SK-N-SH (cell line): ENCODE measurements at regions not wholly inside any gene's neighbourhood (a gene's known extent, or its start where the extent isn't known, plus 50 kb on each side); places are given as distances from the start of the nearest gene placed in this dataset.

Experiments used
- CTCF ChIA-PET: fragments of 300-600, 350-600 bp; formaldehyde crosslinking; extraction: SDS; loops from one replicate; lab custom pipeline; 2021; lab: Yijun Ruan, JAX
- POLR2A ChIA-PET: fragments of 350-600 bp; sonication (Branson Sonifier 250); formaldehyde crosslinking; extraction: SDS; loops from one replicate; lab custom pipeline; 2020; ENCODE audit warnings: antibody characterized with exemption, inconsistent platforms; lab: Yijun Ruan, JAX
- DNase-seq: peaks from one replicate; pipeline ENCODE4 v3.0.0; 2012
- H2AFZ ChIP-seq: fragments of 200-600 bp; sonication (generic); 2 replicates; pipeline ENCODE4 v1.8.1; 2016; ENCODE audit warnings: antibody characterized with exemption, mild to moderate bottlenecking, low read depth
- H3F3A ChIP-seq: fragments of 200-600 bp; sonication (generic); replicated peaks from 2 replicates; pipeline ENCODE3; 2016; ENCODE audit warnings: antibody characterized with exemption, mild to moderate bottlenecking; ENCODE audit not compliant: insufficient read depth
- H3K27ac ChIP-seq, 2 experiments: fragments of 200-500 bp in 1 of 2; fragments of 200-600 bp in 1 of 2; sonication (Bioruptor generic) in 1 of 2; sonication (generic), shearing (Covaris generic) in 1 of 2; 2 replicates each; pipeline versions ENCODE4 v1.5.1 to v1.6.1; 2014 to 2016; ENCODE audit warnings: low read depth in 2 of 2, inconsistent platforms in 1 of 2, low read length in 1 of 2, mild to moderate bottlenecking in 1 of 2, mixed read lengths in 1 of 2
- H3K27me3 ChIP-seq: fragments of 200-600 bp; sonication (generic), shearing (Covaris generic); 2 replicates; pipeline ENCODE4 v1.6.1; 2016; ENCODE audit warnings: mixed run types; ENCODE audit not compliant: insufficient read depth
- H3K36me3 ChIP-seq, 2 experiments: fragments of 200-500 bp in 1 of 2; fragments of 200-600 bp in 1 of 2; sonication (Bioruptor generic) in 1 of 2; sonication (generic) in 1 of 2; replicated peaks in 1 of 2; 2 replicates each; pipeline versions ENCODE3 to v1.5.1; 2014 to 2016; ENCODE audit warnings: low read length in 1 of 2, mild to moderate bottlenecking in 1 of 2; ENCODE audit not compliant: insufficient read depth in 2 of 2, control insufficient read depth in 1 of 2
- H3K4me1 ChIP-seq, 2 experiments: fragments of 200-500 bp in 1 of 2; fragments of 200-600 bp in 1 of 2; sonication (Bioruptor generic) in 1 of 2; sonication (generic), shearing (Covaris generic) in 1 of 2; 2 replicates each; pipeline versions ENCODE4 v1.5.1 to v1.6.1; 2014 to 2016; ENCODE audit warnings: low read depth in 1 of 2, low read length in 1 of 2, mixed run types in 1 of 2; ENCODE audit not compliant: insufficient read depth in 2 of 2, control insufficient read depth in 1 of 2
- H3K4me2 ChIP-seq: fragments of 200-600 bp; sonication (generic), shearing (Covaris generic); 2 replicates; pipeline ENCODE4 v1.6.1; 2017; ENCODE audit warnings: mixed run types
- H3K4me3 ChIP-seq, 2 experiments: fragments of 200-500 bp in 1 of 2; fragments of 200-600 bp in 1 of 2; sonication (Bioruptor generic) in 1 of 2; sonication (generic), shearing (Covaris generic) in 1 of 2; 2 replicates each; pipeline versions ENCODE4 v1.5.1 to v1.8.1; 2014 to 2016; ENCODE audit warnings: low read depth in 2 of 2, inconsistent platforms in 1 of 2, low read length in 1 of 2, mild to moderate bottlenecking in 1 of 2, mixed read lengths in 1 of 2, moderate library complexity in 1 of 2
- H3K79me2 ChIP-seq: fragments of 200-600 bp; sonication (generic); 2 replicates; pipeline ENCODE4 v1.8.1; 2017; ENCODE audit warnings: mild to moderate bottlenecking; ENCODE audit not compliant: insufficient read depth
- H3K9ac ChIP-seq: fragments of 200-600 bp; sonication (generic); 2 replicates; pipeline ENCODE4 v1.6.1; 2017; ENCODE audit warnings: mixed run types
- H3K9me2 ChIP-seq: fragments of 200-600 bp; sonication (generic); 2 replicates; pipeline ENCODE4 v1.6.1; 2017; ENCODE audit warnings: mixed run types
- H3K9me3 ChIP-seq: fragments of 200-600 bp; sonication (generic); 2 replicates; pipeline ENCODE4 v1.6.1; 2017; ENCODE audit warnings: mixed run types, mild to moderate bottlenecking, moderate library complexity
- H4K20me1 ChIP-seq: fragments of 200-600 bp; sonication (generic); 2 replicates; pipeline ENCODE4 v1.6.1; 2017; ENCODE audit warnings: mild to moderate bottlenecking, mixed run types; ENCODE audit not compliant: insufficient read depth
- EP300 ChIP-seq, 2 experiments: IDR thresholded peaks; 2 replicates each; pipeline versions ENCODE4 v1.4.0 to v1.6.1; 2012; ENCODE audit warnings: borderline replicate concordance in 1 of 2, low read depth in 1 of 2, low read length in 1 of 2
- EZH2phosphoT487 ChIP-seq: fragments of 200-600 bp; sonication (generic); IDR thresholded peaks from 2 replicates; pipeline ENCODE4 v1.6.1; 2017; ENCODE audit warnings: low read depth, mixed run types, mild to moderate bottlenecking, antibody characterized with exemption, moderate library complexity, borderline replicate concordance
- FOXJ3 ChIP-seq: sonication (generic); formaldehyde crosslinking; IDR thresholded peaks from 2 replicates; pipeline ENCODE4 v1.5.1; 2020; ENCODE audit warnings: mild to moderate bottlenecking, missing genetic modification reagents
- FOXM1 ChIP-seq: IDR thresholded peaks from 2 replicates; pipeline ENCODE4 v1.4.0; 2012; ENCODE audit warnings: low read depth, mild to moderate bottlenecking
- GABPA ChIP-seq: IDR thresholded peaks from 2 replicates; pipeline ENCODE4 v1.4.0; 2012; ENCODE audit warnings: low read depth, mild to moderate bottlenecking
- GATA2 ChIP-seq: sonication (generic); formaldehyde crosslinking; IDR thresholded peaks from 2 replicates; pipeline ENCODE4 v1.5.0; 2020; ENCODE audit warnings: mild to moderate bottlenecking, missing genetic modification reagents
- MEF2A ChIP-seq: IDR thresholded peaks from 2 replicates; pipeline ENCODE4 v1.4.0; 2012; ENCODE audit warnings: low read depth, borderline replicate concordance
- MXI1 ChIP-seq: IDR thresholded peaks from 2 replicates; pipeline ENCODE4 v1.6.1; 2012; ENCODE audit warnings: mild to moderate bottlenecking, low read depth, low read length, improper control_type of control experiment
- NRF1 ChIP-seq: IDR thresholded peaks from 2 replicates; pipeline ENCODE4 v1.6.1; 2012; ENCODE audit warnings: low read depth, mild to moderate bottlenecking, low read length
- RAD21 ChIP-seq: IDR thresholded peaks from 2 replicates; pipeline ENCODE4 v1.6.1; 2012; ENCODE audit warnings: mild to moderate bottlenecking, low read length
- RFX5 ChIP-seq: IDR thresholded peaks from 2 replicates; pipeline ENCODE4 v1.6.1; 2012; ENCODE audit warnings: mild to moderate bottlenecking, improper control_type of control experiment, low read length
- SIN3A ChIP-seq: IDR thresholded peaks from 2 replicates; pipeline ENCODE4 v1.6.1; 2012; ENCODE audit warnings: low read depth, mild to moderate bottlenecking, low read length, moderate library complexity, borderline replicate concordance
- SMC3 ChIP-seq: IDR thresholded peaks from 2 replicates; pipeline ENCODE4 v1.6.1; 2012; ENCODE audit warnings: low read depth, low read length, improper control_type of control experiment
- YY1 ChIP-seq: IDR thresholded peaks from 2 replicates; pipeline ENCODE4 v1.4.0; 2012; ENCODE audit warnings: low read depth, mild to moderate bottlenecking
- WGBS: methylation state at CpG from one replicate; pipeline ENCODE4 v1.1.6; 2017; ENCODE audit warnings: low lambda C conversion rate; 5-methylcytosine and 5-hydroxymethylcytosine counted together
- TF ChIP-seq, protein P1 (sequence below): fragments of 150-350 bp; IDR thresholded peaks from 2 replicates; pipeline ENCODE4 v1.6.1; 2016; ENCODE audit warnings: mild to moderate bottlenecking, low read depth, low read length
- TF ChIP-seq, protein P2 (sequence below): fragments of 200-600 bp; sonication (generic); IDR thresholded peaks from 2 replicates; pipeline ENCODE4 v1.6.1; 2017; ENCODE audit warnings: antibody characterized with exemption, mild to moderate bottlenecking, moderate library complexity
- TF ChIP-seq, protein P3 (sequence below): IDR thresholded peaks from 2 replicates; pipeline ENCODE4 v1.6.1; 2012; ENCODE audit warnings: mild to moderate bottlenecking, low read depth, low read length, moderate library complexity
- TF ChIP-seq, protein P4 (sequence below): IDR thresholded peaks from 2 replicates; pipeline ENCODE4 v1.4.0; 2012; ENCODE audit warnings: low read depth, borderline replicate concordance
- TF ChIP-seq, protein P5 (sequence below): fragments of 150-350 bp; IDR thresholded peaks from 2 replicates; pipeline ENCODE4 v1.6.1; 2017; ENCODE audit warnings: antibody characterized with exemption, low read length, low read depth, borderline replicate concordance

DNA sequence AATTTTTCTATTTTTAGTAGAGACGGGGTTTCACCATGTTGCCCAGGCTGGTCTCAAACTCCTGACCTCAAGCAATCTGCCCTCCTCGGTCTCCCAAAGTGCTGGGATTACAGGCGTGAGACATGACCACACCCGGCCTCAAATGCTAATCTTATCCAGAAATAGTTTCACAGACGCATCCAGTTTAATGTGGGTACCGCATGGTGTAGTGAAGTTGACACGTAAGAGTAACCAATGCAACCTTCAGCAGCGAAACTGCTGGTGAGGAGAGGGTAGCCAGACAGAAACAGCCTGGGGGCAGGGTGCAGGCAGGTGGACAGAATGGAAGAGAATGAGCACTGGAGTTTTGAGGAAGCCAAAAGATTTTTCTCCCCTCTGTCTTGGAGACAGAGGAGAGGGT lies 63.5 kb upstream of the FAM180A start:
- Histone ChIP-seq H3K36me3 (no peaks in the 10 kb centered on the region), H2AFZ (no peak overlapping the region), H3K27me3 (no peaks in the 10 kb centered on the region; the same call in 1 of the 2 replicates), H4K20me1 (no peaks in the 10 kb centered on the region), H3K4me3 (no peak overlapping the region), H3K4me2 (no peak overlapping the region), H3F3A (no peaks in the 10 kb centered on the region), H3K9me2 (no peaks in the 10 kb centered on the region), H3K4me1 (no peaks in the 10 kb centered on the region; a peak in 1 of 4 replicates), H3K9ac (no peak overlapping the region), H3K9me3 (no peaks in the 10 kb centered on the region), H3K27ac (no peak overlapping the region), H3K79me2 (no peaks in the 10 kb centered on the region)
- POLR2A ChIA-PET = no interaction called here
- TF ChIP-seq, protein P1, sequence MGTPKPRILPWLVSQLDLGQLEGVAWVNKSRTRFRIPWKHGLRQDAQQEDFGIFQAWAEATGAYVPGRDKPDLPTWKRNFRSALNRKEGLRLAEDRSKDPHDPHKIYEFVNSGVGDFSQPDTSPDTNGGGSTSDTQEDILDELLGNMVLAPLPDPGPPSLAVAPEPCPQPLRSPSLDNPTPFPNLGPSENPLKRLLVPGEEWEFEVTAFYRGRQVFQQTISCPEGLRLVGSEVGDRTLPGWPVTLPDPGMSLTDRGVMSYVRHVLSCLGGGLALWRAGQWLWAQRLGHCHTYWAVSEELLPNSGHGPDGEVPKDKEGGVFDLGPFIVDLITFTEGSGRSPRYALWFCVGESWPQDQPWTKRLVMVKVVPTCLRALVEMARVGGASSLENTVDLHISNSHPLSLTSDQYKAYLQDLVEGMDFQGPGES = no peak
- no peak for TF ChIP-seq RAD21
- TF ChIP-seq, protein P2, sequence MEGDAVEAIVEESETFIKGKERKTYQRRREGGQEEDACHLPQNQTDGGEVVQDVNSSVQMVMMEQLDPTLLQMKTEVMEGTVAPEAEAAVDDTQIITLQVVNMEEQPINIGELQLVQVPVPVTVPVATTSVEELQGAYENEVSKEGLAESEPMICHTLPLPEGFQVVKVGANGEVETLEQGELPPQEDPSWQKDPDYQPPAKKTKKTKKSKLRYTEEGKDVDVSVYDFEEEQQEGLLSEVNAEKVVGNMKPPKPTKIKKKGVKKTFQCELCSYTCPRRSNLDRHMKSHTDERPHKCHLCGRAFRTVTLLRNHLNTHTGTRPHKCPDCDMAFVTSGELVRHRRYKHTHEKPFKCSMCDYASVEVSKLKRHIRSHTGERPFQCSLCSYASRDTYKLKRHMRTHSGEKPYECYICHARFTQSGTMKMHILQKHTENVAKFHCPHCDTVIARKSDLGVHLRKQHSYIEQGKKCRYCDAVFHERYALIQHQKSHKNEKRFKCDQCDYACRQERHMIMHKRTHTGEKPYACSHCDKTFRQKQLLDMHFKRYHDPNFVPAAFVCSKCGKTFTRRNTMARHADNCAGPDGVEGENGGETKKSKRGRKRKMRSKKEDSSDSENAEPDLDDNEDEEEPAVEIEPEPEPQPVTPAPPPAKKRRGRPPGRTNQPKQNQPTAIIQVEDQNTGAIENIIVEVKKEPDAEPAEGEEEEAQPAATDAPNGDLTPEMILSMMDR = no peak
- TF ChIP-seq EP300 (IDR thresholded peaks at IDR 0.05; ENCODE audit: borderline replicate concordance in 1 of 2, low read depth in 1 of 2, low read length in 1 of 2) = no peak
- no peak for TF ChIP-seq EZH2phosphoT487
- TF ChIP-seq, protein P3, sequence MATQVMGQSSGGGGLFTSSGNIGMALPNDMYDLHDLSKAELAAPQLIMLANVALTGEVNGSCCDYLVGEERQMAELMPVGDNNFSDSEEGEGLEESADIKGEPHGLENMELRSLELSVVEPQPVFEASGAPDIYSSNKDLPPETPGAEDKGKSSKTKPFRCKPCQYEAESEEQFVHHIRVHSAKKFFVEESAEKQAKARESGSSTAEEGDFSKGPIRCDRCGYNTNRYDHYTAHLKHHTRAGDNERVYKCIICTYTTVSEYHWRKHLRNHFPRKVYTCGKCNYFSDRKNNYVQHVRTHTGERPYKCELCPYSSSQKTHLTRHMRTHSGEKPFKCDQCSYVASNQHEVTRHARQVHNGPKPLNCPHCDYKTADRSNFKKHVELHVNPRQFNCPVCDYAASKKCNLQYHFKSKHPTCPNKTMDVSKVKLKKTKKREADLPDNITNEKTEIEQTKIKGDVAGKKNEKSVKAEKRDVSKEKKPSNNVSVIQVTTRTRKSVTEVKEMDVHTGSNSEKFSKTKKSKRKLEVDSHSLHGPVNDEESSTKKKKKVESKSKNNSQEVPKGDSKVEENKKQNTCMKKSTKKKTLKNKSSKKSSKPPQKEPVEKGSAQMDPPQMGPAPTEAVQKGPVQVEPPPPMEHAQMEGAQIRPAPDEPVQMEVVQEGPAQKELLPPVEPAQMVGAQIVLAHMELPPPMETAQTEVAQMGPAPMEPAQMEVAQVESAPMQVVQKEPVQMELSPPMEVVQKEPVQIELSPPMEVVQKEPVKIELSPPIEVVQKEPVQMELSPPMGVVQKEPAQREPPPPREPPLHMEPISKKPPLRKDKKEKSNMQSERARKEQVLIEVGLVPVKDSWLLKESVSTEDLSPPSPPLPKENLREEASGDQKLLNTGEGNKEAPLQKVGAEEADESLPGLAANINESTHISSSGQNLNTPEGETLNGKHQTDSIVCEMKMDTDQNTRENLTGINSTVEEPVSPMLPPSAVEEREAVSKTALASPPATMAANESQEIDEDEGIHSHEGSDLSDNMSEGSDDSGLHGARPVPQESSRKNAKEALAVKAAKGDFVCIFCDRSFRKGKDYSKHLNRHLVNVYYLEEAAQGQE = no peak
- TF ChIP-seq FOXM1 = no peak
- no peak for TF ChIP-seq RFX5
- TF ChIP-seq MXI1 = no peak
- no peak for TF ChIP-seq SIN3A
- no peak for TF ChIP-seq YY1
- TF ChIP-seq, protein P4, sequence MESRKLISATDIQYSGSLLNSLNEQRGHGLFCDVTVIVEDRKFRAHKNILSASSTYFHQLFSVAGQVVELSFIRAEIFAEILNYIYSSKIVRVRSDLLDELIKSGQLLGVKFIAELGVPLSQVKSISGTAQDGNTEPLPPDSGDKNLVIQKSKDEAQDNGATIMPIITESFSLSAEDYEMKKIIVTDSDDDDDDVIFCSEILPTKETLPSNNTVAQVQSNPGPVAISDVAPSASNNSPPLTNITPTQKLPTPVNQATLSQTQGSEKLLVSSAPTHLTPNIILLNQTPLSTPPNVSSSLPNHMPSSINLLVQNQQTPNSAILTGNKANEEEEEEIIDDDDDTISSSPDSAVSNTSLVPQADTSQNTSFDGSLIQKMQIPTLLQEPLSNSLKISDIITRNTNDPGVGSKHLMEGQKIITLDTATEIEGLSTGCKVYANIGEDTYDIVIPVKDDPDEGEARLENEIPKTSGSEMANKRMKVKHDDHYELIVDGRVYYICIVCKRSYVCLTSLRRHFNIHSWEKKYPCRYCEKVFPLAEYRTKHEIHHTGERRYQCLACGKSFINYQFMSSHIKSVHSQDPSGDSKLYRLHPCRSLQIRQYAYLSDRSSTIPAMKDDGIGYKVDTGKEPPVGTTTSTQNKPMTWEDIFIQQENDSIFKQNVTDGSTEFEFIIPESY = no peak
- no peak for TF ChIP-seq GABPA
- TF ChIP-seq GATA2 (CRISPR knock-in tag) = no peak
- TF ChIP-seq SMC3 = no peak
- no peak for TF ChIP-seq MEF2A
- TF ChIP-seq, protein P5, sequence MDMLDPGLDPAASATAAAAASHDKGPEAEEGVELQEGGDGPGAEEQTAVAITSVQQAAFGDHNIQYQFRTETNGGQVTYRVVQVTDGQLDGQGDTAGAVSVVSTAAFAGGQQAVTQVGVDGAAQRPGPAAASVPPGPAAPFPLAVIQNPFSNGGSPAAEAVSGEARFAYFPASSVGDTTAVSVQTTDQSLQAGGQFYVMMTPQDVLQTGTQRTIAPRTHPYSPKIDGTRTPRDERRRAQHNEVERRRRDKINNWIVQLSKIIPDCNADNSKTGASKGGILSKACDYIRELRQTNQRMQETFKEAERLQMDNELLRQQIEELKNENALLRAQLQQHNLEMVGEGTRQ = no peak
- TF ChIP-seq FOXJ3 (CRISPR knock-in tag) = no peak
- no peak for TF ChIP-seq NRF1
- CTCF ChIA-PET = interaction anchor here (0.6 to 1.6 kb wide), 3 partner anchors 11 to 196 kb away, joined by 3 to 6 read pairs (median 3); no protein-coding TSS in a partner anchor
- 46% methylated on average over 8 of the region's 8 CpGs for WGBS
- no peak for DNase-seq
